HEK293 (cell line): ENCODE measurements at regions not wholly inside any gene's neighbourhood (a gene's known extent, or its start where the extent isn't known, plus 50 kb on each side); places are given as distances from the start of the nearest gene placed in this dataset.

Experiments
- ZNF24 ChIP-seq: fragments of 450-650 bp; formaldehyde crosslinking; IDR thresholded peaks from 2 replicates; pipeline ENCODE4 v1.5.1; 2016; ENCODE audit warnings: missing biosample characterization, missing genetic modification characterization
- ZNF629 ChIP-seq: fragments of 450-650 bp; formaldehyde crosslinking; IDR thresholded peaks from 2 replicates; pipeline ENCODE4 v1.5.1; 2017; ENCODE audit warnings: missing biosample characterization, missing genetic modification characterization
- ZNF837 ChIP-seq: fragments of 450-650 bp; formaldehyde crosslinking; IDR thresholded peaks from 2 replicates; pipeline ENCODE4 v1.5.1; 2016; ENCODE audit warnings: missing biosample characterization, missing genetic modification characterization
- TF ChIP-seq, protein P1 (sequence below): fragments of 450-650 bp; formaldehyde crosslinking; IDR thresholded peaks from 2 replicates; pipeline ENCODE4 v1.5.1; 2016; ENCODE audit warnings: missing biosample characterization, missing genetic modification characterization
- TF ChIP-seq, protein P2 (sequence below): fragments of 450-650 bp; formaldehyde crosslinking; IDR thresholded peaks from 2 replicates; pipeline ENCODE4 v1.5.1; 2016; ENCODE audit warnings: missing biosample characterization, missing genetic modification characterization
- TF ChIP-seq, protein P3 (sequence below): fragments of 450-650 bp; formaldehyde crosslinking; IDR thresholded peaks from 2 replicates; pipeline ENCODE4 v1.5.1; 2016; ENCODE audit warnings: missing biosample characterization, missing genetic modification characterization, borderline replicate concordance

DNA sequence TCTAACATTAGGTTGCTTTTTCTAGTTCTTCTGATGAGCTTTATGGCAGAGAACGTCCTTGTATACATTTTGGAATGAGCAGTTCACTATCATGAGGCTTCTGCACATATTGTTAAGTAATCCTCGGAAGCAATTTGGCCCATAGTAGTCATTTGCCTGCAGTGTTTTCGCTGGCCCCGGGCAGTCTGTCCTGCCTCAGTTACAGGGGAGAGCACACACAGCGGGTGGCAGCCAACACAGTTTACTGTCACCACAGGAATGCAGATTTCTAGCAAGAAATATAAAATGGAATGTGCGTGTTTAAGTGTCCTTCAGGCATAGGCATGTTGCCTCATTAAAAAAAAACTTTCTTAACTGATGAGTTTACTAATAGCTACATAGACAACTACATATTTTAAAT, 71.5 kb upstream of the GJB6 start:
- TF ChIP-seq, protein P1, sequence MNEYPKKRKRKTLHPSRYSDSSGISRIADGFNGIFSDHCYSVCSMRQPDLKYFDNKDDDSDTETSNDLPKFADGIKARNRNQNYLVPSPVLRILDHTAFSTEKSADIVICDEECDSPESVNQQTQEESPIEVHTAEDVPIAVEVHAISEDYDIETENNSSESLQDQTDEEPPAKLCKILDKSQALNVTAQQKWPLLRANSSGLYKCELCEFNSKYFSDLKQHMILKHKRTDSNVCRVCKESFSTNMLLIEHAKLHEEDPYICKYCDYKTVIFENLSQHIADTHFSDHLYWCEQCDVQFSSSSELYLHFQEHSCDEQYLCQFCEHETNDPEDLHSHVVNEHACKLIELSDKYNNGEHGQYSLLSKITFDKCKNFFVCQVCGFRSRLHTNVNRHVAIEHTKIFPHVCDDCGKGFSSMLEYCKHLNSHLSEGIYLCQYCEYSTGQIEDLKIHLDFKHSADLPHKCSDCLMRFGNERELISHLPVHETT (tag by site-specific recombination) = no peak
- TF ChIP-seq ZNF629 (tag by site-specific recombination) (no peak), ZNF837 (tag by site-specific recombination) (no peak), ZNF24 (no peak)
- TF ChIP-seq, protein P2, sequence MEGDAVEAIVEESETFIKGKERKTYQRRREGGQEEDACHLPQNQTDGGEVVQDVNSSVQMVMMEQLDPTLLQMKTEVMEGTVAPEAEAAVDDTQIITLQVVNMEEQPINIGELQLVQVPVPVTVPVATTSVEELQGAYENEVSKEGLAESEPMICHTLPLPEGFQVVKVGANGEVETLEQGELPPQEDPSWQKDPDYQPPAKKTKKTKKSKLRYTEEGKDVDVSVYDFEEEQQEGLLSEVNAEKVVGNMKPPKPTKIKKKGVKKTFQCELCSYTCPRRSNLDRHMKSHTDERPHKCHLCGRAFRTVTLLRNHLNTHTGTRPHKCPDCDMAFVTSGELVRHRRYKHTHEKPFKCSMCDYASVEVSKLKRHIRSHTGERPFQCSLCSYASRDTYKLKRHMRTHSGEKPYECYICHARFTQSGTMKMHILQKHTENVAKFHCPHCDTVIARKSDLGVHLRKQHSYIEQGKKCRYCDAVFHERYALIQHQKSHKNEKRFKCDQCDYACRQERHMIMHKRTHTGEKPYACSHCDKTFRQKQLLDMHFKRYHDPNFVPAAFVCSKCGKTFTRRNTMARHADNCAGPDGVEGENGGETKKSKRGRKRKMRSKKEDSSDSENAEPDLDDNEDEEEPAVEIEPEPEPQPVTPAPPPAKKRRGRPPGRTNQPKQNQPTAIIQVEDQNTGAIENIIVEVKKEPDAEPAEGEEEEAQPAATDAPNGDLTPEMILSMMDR (tag by site-specific recombination) = no peak
- TF ChIP-seq, protein P3, sequence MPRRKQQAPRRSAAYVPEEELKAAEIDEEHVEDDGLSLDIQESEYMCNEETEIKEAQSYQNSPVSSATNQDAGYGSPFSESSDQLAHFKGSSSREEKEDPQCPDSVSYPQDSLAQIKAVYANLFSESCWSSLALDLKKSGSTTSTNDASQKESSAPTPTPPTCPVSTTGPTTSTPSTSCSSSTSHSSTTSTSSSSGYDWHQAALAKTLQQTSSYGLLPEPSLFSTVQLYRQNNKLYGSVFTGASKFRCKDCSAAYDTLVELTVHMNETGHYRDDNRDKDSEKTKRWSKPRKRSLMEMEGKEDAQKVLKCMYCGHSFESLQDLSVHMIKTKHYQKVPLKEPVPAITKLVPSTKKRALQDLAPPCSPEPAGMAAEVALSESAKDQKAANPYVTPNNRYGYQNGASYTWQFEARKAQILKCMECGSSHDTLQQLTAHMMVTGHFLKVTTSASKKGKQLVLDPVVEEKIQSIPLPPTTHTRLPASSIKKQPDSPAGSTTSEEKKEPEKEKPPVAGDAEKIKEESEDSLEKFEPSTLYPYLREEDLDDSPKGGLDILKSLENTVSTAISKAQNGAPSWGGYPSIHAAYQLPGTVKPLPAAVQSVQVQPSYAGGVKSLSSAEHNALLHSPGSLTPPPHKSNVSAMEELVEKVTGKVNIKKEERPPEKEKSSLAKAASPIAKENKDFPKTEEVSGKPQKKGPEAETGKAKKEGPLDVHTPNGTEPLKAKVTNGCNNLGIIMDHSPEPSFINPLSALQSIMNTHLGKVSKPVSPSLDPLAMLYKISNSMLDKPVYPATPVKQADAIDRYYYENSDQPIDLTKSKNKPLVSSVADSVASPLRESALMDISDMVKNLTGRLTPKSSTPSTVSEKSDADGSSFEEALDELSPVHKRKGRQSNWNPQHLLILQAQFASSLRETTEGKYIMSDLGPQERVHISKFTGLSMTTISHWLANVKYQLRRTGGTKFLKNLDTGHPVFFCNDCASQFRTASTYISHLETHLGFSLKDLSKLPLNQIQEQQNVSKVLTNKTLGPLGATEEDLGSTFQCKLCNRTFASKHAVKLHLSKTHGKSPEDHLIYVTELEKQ = no peak
